Nephron progenitor cell (in vitro differentiated cells): ENCODE measurements at regions not wholly inside any gene's neighbourhood (a gene's known extent, or its start where the extent isn't known, plus 50 kb on each side); places are given as distances from the start of the nearest gene placed in this dataset.
"Not testable (repeated sequence)": the region's sequence is repeated elsewhere in the genome, so short reads cannot be mapped to it uniquely, and the experiment has no call there.

Experiments
- DNase-seq: peaks from one replicate; pipeline ENCODE4 v3.0.0; 2021
- H3K27ac Mint-ChIP-seq: 2 replicates; pipeline ENCODE4 v1.8.0; 2021; ENCODE audit warnings: mild to moderate bottlenecking, moderate library complexity, mixed read lengths
- H3K27me3 Mint-ChIP-seq: 2 replicates; pipeline ENCODE4 v1.8.0; 2021; ENCODE audit warnings: mild to moderate bottlenecking, low read depth, mixed read lengths; ENCODE audit not compliant: poor library complexity
- H3K36me3 Mint-ChIP-seq: 2 replicates; pipeline ENCODE4 v1.8.0; 2021; ENCODE audit warnings: low read depth, mixed read lengths
- H3K4me1 Mint-ChIP-seq: 2 replicates; pipeline ENCODE4 v1.8.0; 2021; ENCODE audit warnings: mixed read lengths
- H3K4me3 Mint-ChIP-seq: 2 replicates; pipeline ENCODE4 v1.8.0; 2021; ENCODE audit warnings: mild to moderate bottlenecking, moderate library complexity, mixed read lengths
- H3K9me3 Mint-ChIP-seq: 2 replicates; pipeline ENCODE4 v1.8.0; 2021; ENCODE audit warnings: mild to moderate bottlenecking, moderate library complexity, mixed read lengths
- TF ChIP-seq, protein P1 (sequence below): fragments of 200-600 bp; sonication (generic); IDR thresholded peaks from 2 replicates; pipeline ENCODE4 v1.5.0; 2021; ENCODE audit warnings: antibody characterized with exemption

DNA sequence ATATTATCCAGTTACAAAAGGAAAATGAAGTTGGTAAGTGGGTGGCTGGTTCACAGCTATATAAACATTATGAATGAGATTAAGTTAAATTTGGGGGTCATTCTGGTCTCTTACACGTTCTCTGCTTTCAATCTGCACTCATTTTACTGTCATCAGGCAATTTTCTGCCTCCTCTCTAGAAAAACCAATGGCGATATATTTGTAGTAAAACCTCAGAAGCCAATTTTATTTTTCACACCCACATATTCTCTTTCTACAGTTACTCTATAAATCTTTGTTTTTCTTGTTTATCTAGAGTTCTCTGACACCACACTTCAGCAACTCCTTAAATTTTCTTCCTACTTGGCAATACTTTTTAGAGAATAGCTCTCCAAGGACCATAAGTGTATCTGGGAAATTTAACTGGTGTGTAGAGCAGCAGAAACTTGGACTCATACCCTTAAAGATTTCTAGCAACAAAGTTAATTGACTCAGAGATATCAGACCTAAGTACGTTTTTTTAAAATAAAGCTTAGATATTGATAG is 926.9 kb downstream of the TMTC2 start:
- TF ChIP-seq, protein P1, sequence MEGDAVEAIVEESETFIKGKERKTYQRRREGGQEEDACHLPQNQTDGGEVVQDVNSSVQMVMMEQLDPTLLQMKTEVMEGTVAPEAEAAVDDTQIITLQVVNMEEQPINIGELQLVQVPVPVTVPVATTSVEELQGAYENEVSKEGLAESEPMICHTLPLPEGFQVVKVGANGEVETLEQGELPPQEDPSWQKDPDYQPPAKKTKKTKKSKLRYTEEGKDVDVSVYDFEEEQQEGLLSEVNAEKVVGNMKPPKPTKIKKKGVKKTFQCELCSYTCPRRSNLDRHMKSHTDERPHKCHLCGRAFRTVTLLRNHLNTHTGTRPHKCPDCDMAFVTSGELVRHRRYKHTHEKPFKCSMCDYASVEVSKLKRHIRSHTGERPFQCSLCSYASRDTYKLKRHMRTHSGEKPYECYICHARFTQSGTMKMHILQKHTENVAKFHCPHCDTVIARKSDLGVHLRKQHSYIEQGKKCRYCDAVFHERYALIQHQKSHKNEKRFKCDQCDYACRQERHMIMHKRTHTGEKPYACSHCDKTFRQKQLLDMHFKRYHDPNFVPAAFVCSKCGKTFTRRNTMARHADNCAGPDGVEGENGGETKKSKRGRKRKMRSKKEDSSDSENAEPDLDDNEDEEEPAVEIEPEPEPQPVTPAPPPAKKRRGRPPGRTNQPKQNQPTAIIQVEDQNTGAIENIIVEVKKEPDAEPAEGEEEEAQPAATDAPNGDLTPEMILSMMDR: no peak
- H3K27me3 Mint-ChIP-seq: no peaks in the 10 kb centered on the region
- H3K4me3 Mint-ChIP-seq: no peak overlapping the region
- H3K36me3 Mint-ChIP-seq: no peaks in the 10 kb centered on the region
- H3K27ac Mint-ChIP-seq: no peak overlapping the region
- no peak for DNase-seq
- no peaks in the 10 kb centered on the region for H3K4me1 Mint-ChIP-seq
- H3K9me3 Mint-ChIP-seq: peaks cover 29% of the 10 kb centered on the region

DNA sequence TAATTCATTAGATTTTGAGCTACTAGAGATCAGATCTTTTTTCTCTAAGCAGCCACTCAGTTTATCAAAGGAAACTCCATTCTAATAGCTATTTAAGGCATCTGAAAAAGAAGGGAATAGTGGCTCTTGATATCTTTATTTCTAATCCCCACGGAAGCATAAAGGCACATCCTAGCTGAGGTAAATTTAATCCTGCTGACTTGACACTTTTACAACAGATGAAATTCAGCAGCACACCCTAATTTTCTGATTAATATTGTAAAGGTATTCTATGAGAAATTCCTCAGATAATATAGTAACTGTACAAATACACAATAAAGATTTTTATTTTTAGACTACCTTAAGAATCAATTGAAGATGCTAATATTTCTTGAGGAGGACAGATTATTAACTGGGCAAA is 916.4 kb downstream of the TMTC2 start:
- DNase-seq: no peak
- H3K36me3 Mint-ChIP-seq: peaks cover 5% of the 10 kb centered on the region
- H3K9me3 Mint-ChIP-seq: peaks cover 43% of the 10 kb centered on the region
- H3K4me1 Mint-ChIP-seq: no peaks in the 10 kb centered on the region
- no peak overlapping the region for H3K4me3 Mint-ChIP-seq
- H3K27me3 Mint-ChIP-seq: no peaks in the 10 kb centered on the region
- TF ChIP-seq, protein P1: no peak
- H3K27ac Mint-ChIP-seq: no peak overlapping the region

- no peaks in the 10 kb centered on the region for H3K27me3 Mint-ChIP-seq
- DNase-seq: no peak
- H3K4me1 Mint-ChIP-seq: no peaks in the 10 kb centered on the region
- peaks cover 2% of the 10 kb centered on the region for H3K9me3 Mint-ChIP-seq
- H3K36me3 Mint-ChIP-seq: no peaks in the 10 kb centered on the region
- TF ChIP-seq, protein P1: no peak
- no peak overlapping the region for H3K4me3 Mint-ChIP-seq
- no peak overlapping the region for H3K27ac Mint-ChIP-seq
Observed at GRCh38 chr12:83575326-83575725, 888.6 kb downstream of the TMTC2 start.

DNA sequence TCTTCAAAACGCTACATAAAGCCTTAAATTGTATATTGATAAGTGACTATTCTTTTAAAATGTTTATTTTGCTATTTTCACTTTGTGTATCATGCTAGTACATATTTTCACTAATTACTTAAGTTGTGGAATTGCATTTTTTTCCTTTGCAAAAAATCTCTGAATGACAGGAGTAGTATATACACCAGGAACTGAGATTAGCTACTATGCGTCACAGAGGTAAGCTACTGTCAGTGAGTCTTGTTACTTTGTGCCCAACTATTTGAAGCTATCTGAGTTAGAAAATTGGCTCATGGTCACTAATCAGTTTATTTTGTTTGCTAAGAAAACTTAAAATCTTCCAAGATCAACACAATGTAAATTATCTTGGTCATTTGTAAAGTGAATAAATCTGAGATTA is 887.4 kb downstream of the TMTC2 start:
- Mint-ChIP-seq H3K36me3 (no peaks in the 10 kb centered on the region), H3K4me3 (no peak overlapping the region), H3K4me1 (peaks cover 2% of the 10 kb centered on the region), H3K27ac (no peak overlapping the region), H3K27me3 (no peaks in the 10 kb centered on the region), H3K9me3 (peaks cover 13% of the 10 kb centered on the region)
- TF ChIP-seq, protein P1: no peak
- no peak for DNase-seq

DNA sequence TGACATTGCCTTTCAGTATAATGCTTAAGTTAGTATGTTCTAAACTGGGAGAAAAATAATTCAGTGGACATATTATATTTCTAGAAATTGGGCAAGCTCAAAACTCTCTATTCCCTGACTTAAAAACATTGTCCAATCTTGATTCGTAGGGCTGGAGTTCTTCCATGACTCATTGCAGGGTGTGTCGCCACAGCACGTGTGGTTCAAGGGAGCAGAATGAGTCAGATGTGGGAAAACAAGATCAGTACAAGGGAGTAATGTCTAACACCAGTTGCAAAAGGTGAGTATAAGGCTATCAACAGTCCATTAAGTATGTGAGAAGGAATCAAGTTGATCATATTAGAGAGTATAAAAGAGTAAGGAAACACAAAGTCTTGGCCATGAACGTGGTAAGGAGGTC is 887.0 kb downstream of the TMTC2 start:
- H3K36me3 Mint-ChIP-seq: no peaks in the 10 kb centered on the region
- peaks cover 7% of the 10 kb centered on the region for H3K4me1 Mint-ChIP-seq
- DNase-seq: no peak
- H3K4me3 Mint-ChIP-seq: no peak overlapping the region
- H3K27ac Mint-ChIP-seq: no peak overlapping the region
- peaks cover 15% of the 10 kb centered on the region for H3K9me3 Mint-ChIP-seq
- TF ChIP-seq, protein P1: no peak
- H3K27me3 Mint-ChIP-seq: no peaks in the 10 kb centered on the region

GRCh38 chr12:83559650-83560049 is 872.9 kb downstream of the TMTC2 start:
- no peaks in the 10 kb centered on the region for H3K27me3 Mint-ChIP-seq
- no peak for DNase-seq
- H3K4me3 Mint-ChIP-seq: no peak overlapping the region
- peaks cover 8% of the 10 kb centered on the region for H3K36me3 Mint-ChIP-seq
- no peaks in the 10 kb centered on the region for H3K4me1 Mint-ChIP-seq
- TF ChIP-seq, protein P1: no peak
- H3K9me3 Mint-ChIP-seq: peaks cover 20% of the 10 kb centered on the region
- H3K27ac Mint-ChIP-seq: no peak overlapping the region

DNA sequence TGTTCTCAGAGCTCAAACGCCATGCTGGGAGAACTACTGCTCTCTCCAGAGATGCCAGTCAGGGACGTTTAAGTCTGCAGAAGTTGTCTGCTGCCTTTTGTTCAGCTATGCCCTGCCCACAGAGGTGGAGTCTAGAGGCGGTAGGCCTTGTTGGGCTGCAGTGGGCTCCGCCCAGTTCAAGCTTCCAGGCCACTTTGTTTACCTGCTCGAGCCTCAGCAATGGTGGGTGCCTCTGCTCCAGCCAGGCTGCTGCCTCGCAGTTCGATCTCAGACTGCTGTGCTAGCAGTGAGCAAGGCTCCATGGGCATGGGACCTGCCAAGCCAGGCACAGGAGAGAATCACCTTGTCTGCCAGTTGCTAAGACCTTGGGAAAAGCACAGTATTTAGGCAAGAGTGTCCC is 869.3 kb downstream of the TMTC2 start:
- H3K27me3 Mint-ChIP-seq, DNase-seq, H3K36me3 Mint-ChIP-seq, H3K4me1 Mint-ChIP-seq, H3K27ac Mint-ChIP-seq, H3K4me3 Mint-ChIP-seq: not testable (repeated sequence)
- peaks cover 50% of the 10 kb centered on the region for H3K9me3 Mint-ChIP-seq
